GM19043 (cell line): ENCODE measurements at regions not wholly inside any gene's neighbourhood (a gene's known extent, or its start where the extent isn't known, plus 50 kb on each side); places are given as distances from the start of the nearest gene placed in this dataset.

Experiments used
- ATAC-seq: cut with Tn5 transposase; IDR thresholded peaks from one replicate; pipeline ENCODE4 v1.9.1; 2021; ENCODE audit warnings: low read depth; ENCODE audit not compliant: unreplicated experiment

GRCh38 chrX:15930585-15930984, 76.0 kb upstream of the AP1S2 start:
- ATAC-seq: no peak

GRCh38 chrX:15929194-15929593, 74.6 kb upstream of the AP1S2 start:
- ATAC-seq: no peak

GRCh38 chrX:15926622-15927021, 72.0 kb upstream of the AP1S2 start:
- no peak for ATAC-seq

GRCh38 chrX:15918003-15918402, 63.4 kb upstream of the AP1S2 start:
- no peak for ATAC-seq

- ATAC-seq: no peak
Measured at GRCh38 chrX:15916704-15917084, 62.1 kb upstream of the AP1S2 start.

- no peak for ATAC-seq
Measured at GRCh38 chrX:15915959-15916703, 61.5 kb upstream of the AP1S2 start.

- ATAC-seq: no peak
Measured at GRCh38 chrX:15914486-15914885, 59.9 kb upstream of the AP1S2 start.

- no peak for ATAC-seq
Measured at GRCh38 chrX:15913146-15913545, 58.5 kb upstream of the AP1S2 start.

GRCh38 chrX:15911734-15912550, 57.3 kb upstream of the AP1S2 start:
- ATAC-seq: no peak

- no peak for ATAC-seq
Measured at GRCh38 chrX:15909605-15910004, 55.0 kb upstream of the AP1S2 start.

GRCh38 chrX:15908603-15909290, 54.1 kb upstream of the AP1S2 start:
- no peak for ATAC-seq

GRCh38 chrX:15906041-15906943, 51.7 kb upstream of the AP1S2 start:
- ATAC-seq: no peak
